ENCODE measurements at regions not wholly inside any gene's neighbourhood (a gene's known extent, or its start where the extent isn't known, plus 50 kb on each side); places are given as distances from the start of the nearest gene placed in this dataset.

GRCh38 chr10:36506261-36506660 lies 619.1 kb upstream of the ANKRD30A start:
- TF ChIP-seq CHD2 (IDR thresholded peaks at IDR 0.05; ENCODE audit: low read length) (no peak), CTCF (IDR thresholded peaks at IDR 0.05; ENCODE audit: control extremely low read depth in 1 of 3, insufficient read depth in 1 of 3, low read depth in 1 of 3, low read length in 3 of 3) (no peak), EGR1 (IDR thresholded peaks at IDR 0.05; ENCODE audit: borderline replicate concordance, low read depth, low read length) (no peak), SP4 (IDR thresholded peaks at IDR 0.05; ENCODE audit: low read length) (no peak)
